ENCODE measurements at regions not wholly inside any gene's neighbourhood (a gene's known extent, or its start where the extent isn't known, plus 50 kb on each side); places are given as distances from the start of the nearest gene placed in this dataset.

- no peak for TF ChIP-seq MAX (IDR thresholded peaks at IDR 0.05)
- no peak for TF ChIP-seq EGR1 (IDR thresholded peaks at IDR 0.05)
- TF ChIP-seq TCF12 (IDR thresholded peaks at IDR 0.05; ENCODE audit: low read depth), result no peak
- TF ChIP-seq USF1 (IDR thresholded peaks at IDR 0.05), result no peak
- TF ChIP-seq RAD21 (IDR thresholded peaks at IDR 0.05; ENCODE audit: low read depth), result no peak
- no peak for TF ChIP-seq REST (IDR thresholded peaks at IDR 0.05; ENCODE audit: low read depth)
- TF ChIP-seq TAF1 (IDR thresholded peaks at IDR 0.05; ENCODE audit: low read depth), result no peak
- TF ChIP-seq NFIC (IDR thresholded peaks at IDR 0.05), result no peak
- no peak for TF ChIP-seq CEBPB (IDR thresholded peaks at IDR 0.05)
- no peak for TF ChIP-seq TEAD4 (IDR thresholded peaks at IDR 0.05)
- no peak for TF ChIP-seq EP300 (IDR thresholded peaks at IDR 0.05; ENCODE audit: borderline replicate concordance)
- no peak for TF ChIP-seq FOXM1 (IDR thresholded peaks at IDR 0.05; ENCODE audit: borderline replicate concordance, low read depth)
- no peak for TF ChIP-seq YY1 (IDR thresholded peaks at IDR 0.05; ENCODE audit: low read depth)
- no peak for TF ChIP-seq CREB1 (IDR thresholded peaks at IDR 0.05; ENCODE audit: low read depth)
- TF ChIP-seq ZBTB7A (IDR thresholded peaks at IDR 0.05; ENCODE audit: low read depth), result no peak
Observed at GRCh38 chr1:98003442-98003841, 82.6 kb upstream of the DPYD start.

DNA sequence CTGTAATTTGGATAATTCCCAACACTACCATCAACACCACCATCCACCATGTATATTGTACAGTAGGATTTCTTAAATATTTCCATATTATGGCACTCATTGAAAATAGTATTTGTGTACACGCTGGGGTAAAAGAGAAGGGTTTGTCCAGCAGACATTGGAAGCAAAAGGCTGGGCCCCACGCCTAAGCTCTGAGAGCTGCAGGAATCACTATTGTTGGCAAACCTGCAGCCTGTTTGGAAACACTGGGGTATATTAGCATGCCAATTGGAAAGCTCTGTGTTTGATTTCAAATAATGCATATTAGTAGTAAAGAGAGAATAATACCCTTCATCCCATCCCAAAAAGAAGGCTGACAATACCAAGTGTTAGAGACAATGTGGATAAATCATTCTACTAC lies 81.5 kb upstream of the DPYD start:
- no peak for TF ChIP-seq USF1 (IDR thresholded peaks at IDR 0.05)
- TF ChIP-seq YY1 (IDR thresholded peaks at IDR 0.05; ENCODE audit: low read depth), result no peak
- TF ChIP-seq TCF12 (IDR thresholded peaks at IDR 0.05; ENCODE audit: low read depth), result no peak
- TF ChIP-seq FOXM1 (IDR thresholded peaks at IDR 0.05; ENCODE audit: borderline replicate concordance, low read depth), result no peak
- no peak for TF ChIP-seq NFIC (IDR thresholded peaks at IDR 0.05)
- TF ChIP-seq EGR1 (IDR thresholded peaks at IDR 0.05), result no peak
- no peak for TF ChIP-seq RAD21 (IDR thresholded peaks at IDR 0.05; ENCODE audit: low read depth)
- TF ChIP-seq TAF1 (IDR thresholded peaks at IDR 0.05; ENCODE audit: low read depth), result no peak
- no peak for TF ChIP-seq REST (IDR thresholded peaks at IDR 0.05; ENCODE audit: low read depth)

DNA sequence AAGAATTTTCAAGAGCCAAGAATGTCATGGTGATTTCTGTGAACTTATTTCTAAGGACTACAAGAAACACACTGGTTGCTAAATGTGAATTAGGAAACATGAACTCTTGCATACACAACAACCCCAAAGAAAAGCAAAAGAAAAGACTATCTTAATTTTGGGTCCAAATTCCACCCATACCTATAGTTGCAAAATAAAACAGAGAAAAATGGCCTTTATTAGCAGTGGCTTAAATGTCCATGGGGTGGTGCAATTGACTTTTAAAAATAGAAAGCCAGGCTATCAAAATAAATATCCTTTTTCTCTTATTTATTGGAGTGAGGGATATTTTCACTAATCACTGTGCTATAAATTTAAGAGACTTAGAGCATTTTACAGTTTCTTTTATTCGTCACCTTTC lies 80.9 kb upstream of the DPYD start:
- peak; percentile 33; the same call in 1 of the 2 replicates for TF ChIP-seq RAD21 (IDR thresholded peaks at IDR 0.05; ENCODE audit: low read depth)
- no peak for TF ChIP-seq YY1 (IDR thresholded peaks at IDR 0.05; ENCODE audit: low read depth)
- TF ChIP-seq ZBTB7A (IDR thresholded peaks at IDR 0.05; ENCODE audit: low read depth), result no peak

DNA sequence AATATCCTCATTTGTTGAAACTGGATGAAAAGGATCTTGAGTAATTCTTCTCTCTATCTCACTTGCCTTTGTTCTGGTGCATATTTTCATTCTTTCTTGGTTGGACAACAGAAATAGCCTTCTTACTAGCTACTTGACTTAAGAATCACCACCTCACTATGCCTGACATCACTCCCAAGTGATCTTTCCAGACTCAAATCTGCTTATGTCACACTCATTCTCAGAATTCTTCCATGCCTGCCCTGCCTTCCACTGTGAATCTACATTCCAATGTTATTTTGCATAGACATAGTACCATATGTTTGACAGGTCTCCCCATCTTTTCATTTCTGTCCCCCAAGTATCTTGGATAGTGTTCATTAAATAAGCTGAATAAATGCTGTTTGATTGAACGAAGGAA lies 78.5 kb upstream of the DPYD start:
- TF ChIP-seq TEAD4 (IDR thresholded peaks at IDR 0.05) (no peak), CREB1 (IDR thresholded peaks at IDR 0.05; ENCODE audit: low read depth) (no peak), NFIC (IDR thresholded peaks at IDR 0.05) (no peak), TCF12 (IDR thresholded peaks at IDR 0.05; ENCODE audit: low read depth) (no peak), ZBTB7A (IDR thresholded peaks at IDR 0.05; ENCODE audit: low read depth) (no peak), MAX (IDR thresholded peaks at IDR 0.05) (no peak), FOXM1 (IDR thresholded peaks at IDR 0.05; ENCODE audit: borderline replicate concordance, low read depth) (no peak), EGR1 (IDR thresholded peaks at IDR 0.05) (no peak), RAD21 (IDR thresholded peaks at IDR 0.05; ENCODE audit: low read depth) (no peak), TAF1 (IDR thresholded peaks at IDR 0.05; ENCODE audit: low read depth) (no peak), YY1 (IDR thresholded peaks at IDR 0.05; ENCODE audit: low read depth) (no peak), CEBPB (IDR thresholded peaks at IDR 0.05) (no peak), REST (IDR thresholded peaks at IDR 0.05; ENCODE audit: low read depth) (no peak), USF1 (IDR thresholded peaks at IDR 0.05) (no peak), EP300 (IDR thresholded peaks at IDR 0.05; ENCODE audit: borderline replicate concordance) (no peak)

All from Ishikawa (cell line).